ENCODE measurements at regions not wholly inside any gene's neighbourhood (a gene's known extent, or its start where the extent isn't known, plus 50 kb on each side); places are given as distances from the start of the nearest gene placed in this dataset.

- no peak overlapping the region for H3K4me2 ChIP-seq (ENCODE audit: unreplicated experiment)
- no peaks in the 10 kb centered on the region for H3K27me3 ChIP-seq (replicated peaks; ENCODE audit: insufficient read depth)
- no peaks in the 10 kb centered on the region for H4K20me1 ChIP-seq (ENCODE audit: insufficient read depth)
- no peak overlapping the region for H3K4me3 ChIP-seq
- no peak overlapping the region for H2AFZ ChIP-seq
- H3F3A ChIP-seq (ENCODE audit: insufficient read depth) = no peaks in the 10 kb centered on the region
- no peak overlapping the region for H3K27ac ChIP-seq
- no peaks in the 10 kb centered on the region for H3K9me2 ChIP-seq (ENCODE audit: insufficient read depth)
- WGBS, 2 experiments (ENCODE audit: low coverage in 1 of 2, low lambda C conversion rate in 2 of 2, missing lambda C conversion rate in 2 of 2) = 72 to 81% methylated on average over 3 of the region's 3 CpGs
- no peak for DNase-seq
- no peak for TF ChIP-seq EZH2phosphoT487 (IDR thresholded peaks at IDR 0.05; ENCODE audit: insufficient read depth, low read depth)
- no peak for TF ChIP-seq EZH2 (IDR thresholded peaks at IDR 0.05; ENCODE audit: insufficient read depth, poor library complexity, severe bottlenecking)
- H3K79me2 ChIP-seq (ENCODE audit: insufficient read depth) = no peaks in the 10 kb centered on the region
- H3K9ac ChIP-seq = no peak overlapping the region
- in situ Hi-C loops (cut with MboI) = no loop called here
- no peaks in the 10 kb centered on the region for H3K9me3 ChIP-seq (ENCODE audit: low read depth)
- H3K4me1 ChIP-seq (ENCODE audit: insufficient read depth) = peaks cover 9% of the 10 kb centered on the region; the same call in 1 of the 2 replicates
- no peaks in the 10 kb centered on the region for H3K36me3 ChIP-seq (ENCODE audit: low read depth)
Measured at GRCh38 chr1:56167596-56167995, 411.8 kb downstream of the PLPP3 start.

- Histone ChIP-seq H4K20me1 (ENCODE audit: insufficient read depth) (no peaks in the 10 kb centered on the region), H3K4me1 (ENCODE audit: insufficient read depth) (no peaks in the 10 kb centered on the region), H3K9me3 (ENCODE audit: low read depth) (no peaks in the 10 kb centered on the region), H3K36me3 (ENCODE audit: low read depth) (no peaks in the 10 kb centered on the region), H3K79me2 (ENCODE audit: insufficient read depth) (no peaks in the 10 kb centered on the region), H2AFZ (no peak overlapping the region), H3K4me2 (ENCODE audit: unreplicated experiment) (no peak overlapping the region), H3K27ac (no peak overlapping the region), H3K9me2 (ENCODE audit: insufficient read depth) (no peaks in the 10 kb centered on the region), H3F3A (ENCODE audit: insufficient read depth) (no peaks in the 10 kb centered on the region), H3K4me3 (no peak overlapping the region), H3K9ac (no peak overlapping the region), H3K27me3 (replicated peaks; ENCODE audit: insufficient read depth) (no peaks in the 10 kb centered on the region)
- no peak for DNase-seq
- WGBS, 2 experiments (ENCODE audit: low coverage in 1 of 2, low lambda C conversion rate in 2 of 2, missing lambda C conversion rate in 2 of 2) = 61 to 63% methylated on average over 6 of the region's 6 CpGs
- in situ Hi-C loops (cut with MboI) = no loop called here
- TF ChIP-seq EZH2phosphoT487 (IDR thresholded peaks at IDR 0.05; ENCODE audit: insufficient read depth, low read depth) (no peak), EZH2 (IDR thresholded peaks at IDR 0.05; ENCODE audit: insufficient read depth, poor library complexity, severe bottlenecking) (no peak)
Measured at GRCh38 chr1:56160773-56161315, 418.5 kb downstream of the PLPP3 start.

- Histone ChIP-seq H3K79me2 (ENCODE audit: insufficient read depth) (no peaks in the 10 kb centered on the region), H2AFZ (no peak overlapping the region), H3K9me2 (ENCODE audit: insufficient read depth) (no peaks in the 10 kb centered on the region; the same call in 1 of the 2 replicates), H3K27me3 (replicated peaks; ENCODE audit: insufficient read depth) (no peaks in the 10 kb centered on the region), H3K27ac (no peak overlapping the region), H3K4me1 (ENCODE audit: insufficient read depth) (no peaks in the 10 kb centered on the region), H3F3A (ENCODE audit: insufficient read depth) (no peaks in the 10 kb centered on the region), H3K4me2 (ENCODE audit: unreplicated experiment) (no peak overlapping the region), H3K9me3 (ENCODE audit: low read depth) (no peaks in the 10 kb centered on the region), H3K4me3 (no peak overlapping the region), H3K36me3 (ENCODE audit: low read depth) (no peaks in the 10 kb centered on the region), H3K9ac (no peak overlapping the region), H4K20me1 (ENCODE audit: insufficient read depth) (no peaks in the 10 kb centered on the region)
- WGBS, 2 experiments (ENCODE audit: low coverage in 1 of 2, low lambda C conversion rate in 2 of 2, missing lambda C conversion rate in 2 of 2) = 95 to 100% methylated on average over 3 to 5 of the region's 5 CpGs
- in situ Hi-C loops (cut with MboI) = no loop called here
- TF ChIP-seq EZH2phosphoT487 (IDR thresholded peaks at IDR 0.05; ENCODE audit: insufficient read depth, low read depth) (no peak), EZH2 (IDR thresholded peaks at IDR 0.05; ENCODE audit: insufficient read depth, poor library complexity, severe bottlenecking) (no peak)
- no peak for DNase-seq
Measured at GRCh38 chr1:56156971-56157876, 422.1 kb downstream of the PLPP3 start.

GRCh38 chr1:56153276-56153675, 426.1 kb downstream of the PLPP3 start:
- no peaks in the 10 kb centered on the region for H3K27me3 ChIP-seq (replicated peaks; ENCODE audit: insufficient read depth)
- no peaks in the 10 kb centered on the region for H3K9me3 ChIP-seq (ENCODE audit: low read depth)
- in situ Hi-C loops (cut with MboI) = no loop called here
- no peak overlapping the region for H2AFZ ChIP-seq
- H3K4me2 ChIP-seq (ENCODE audit: unreplicated experiment) = no peak overlapping the region
- H3K4me3 ChIP-seq = no peak overlapping the region
- no peaks in the 10 kb centered on the region; the same call in 1 of the 2 replicates for H3K9me2 ChIP-seq (ENCODE audit: insufficient read depth)
- H3K79me2 ChIP-seq (ENCODE audit: insufficient read depth) = no peaks in the 10 kb centered on the region
- no peak overlapping the region for H3K9ac ChIP-seq
- no peak overlapping the region for H3K27ac ChIP-seq
- no peak for DNase-seq
- H4K20me1 ChIP-seq (ENCODE audit: insufficient read depth) = no peaks in the 10 kb centered on the region
- 81 to 96% methylated on average over 2 of the region's 2 CpGs for WGBS, 2 experiments (ENCODE audit: low coverage in 1 of 2, low lambda C conversion rate in 2 of 2, missing lambda C conversion rate in 2 of 2)
- TF ChIP-seq EZH2 (IDR thresholded peaks at IDR 0.05; ENCODE audit: insufficient read depth, poor library complexity, severe bottlenecking) (no peak), EZH2phosphoT487 (IDR thresholded peaks at IDR 0.05; ENCODE audit: insufficient read depth, low read depth) (no peak)
- H3K4me1 ChIP-seq (ENCODE audit: insufficient read depth) = no peaks in the 10 kb centered on the region
- H3F3A ChIP-seq (ENCODE audit: insufficient read depth) = no peaks in the 10 kb centered on the region
- H3K36me3 ChIP-seq (ENCODE audit: low read depth) = no peaks in the 10 kb centered on the region
